Spleen (tissue), 7 donors: ENCODE measurements at regions not wholly inside any gene's neighbourhood (a gene's known extent, or its start where the extent isn't known, plus 50 kb on each side); places are given as distances from the start of the nearest gene placed in this dataset.

Source experiments
- POLR2A ChIP-seq, 3 donors: fragments of 450-650 bp; IDR thresholded peaks; one replicate each; pipeline ENCODE4 v1.5.1; 2017; ENCODE audit warnings: antibody characterized with exemption in 3 of 3, mild to moderate bottlenecking in 1 of 3
- TF ChIP-seq, protein P1 (sequence below), 11 experiments: fragments of 200-600 bp in 7 of 11; fragments of 450-650 bp in 4 of 11; sonication (generic) in 4 of 11; IDR thresholded peaks in 8 of 11; conservative IDR thresholded peaks in 3 of 11; 1 replicate in 7 of 11; 2 replicates in 4 of 11; pipeline versions ENCODE4 v1.4.0 to v1.8.0; 2016 to 2021; ENCODE audit warnings: antibody characterized with exemption in 11 of 11, inconsistent platforms in 4 of 11, mild to moderate bottlenecking in 1 of 11
- donor health status: DM: no; HTN: no; CAD: no; lungs with moderate emphysema.
- donor health status: DM: no; HTN: no; CAD: no.
- donor health status: DM: no; HTN: no; CAD: no.

GRCh38 chr7:45495618-45496017 is 78.5 kb upstream of the ADCY1 start:
- TF ChIP-seq, protein P1, sequence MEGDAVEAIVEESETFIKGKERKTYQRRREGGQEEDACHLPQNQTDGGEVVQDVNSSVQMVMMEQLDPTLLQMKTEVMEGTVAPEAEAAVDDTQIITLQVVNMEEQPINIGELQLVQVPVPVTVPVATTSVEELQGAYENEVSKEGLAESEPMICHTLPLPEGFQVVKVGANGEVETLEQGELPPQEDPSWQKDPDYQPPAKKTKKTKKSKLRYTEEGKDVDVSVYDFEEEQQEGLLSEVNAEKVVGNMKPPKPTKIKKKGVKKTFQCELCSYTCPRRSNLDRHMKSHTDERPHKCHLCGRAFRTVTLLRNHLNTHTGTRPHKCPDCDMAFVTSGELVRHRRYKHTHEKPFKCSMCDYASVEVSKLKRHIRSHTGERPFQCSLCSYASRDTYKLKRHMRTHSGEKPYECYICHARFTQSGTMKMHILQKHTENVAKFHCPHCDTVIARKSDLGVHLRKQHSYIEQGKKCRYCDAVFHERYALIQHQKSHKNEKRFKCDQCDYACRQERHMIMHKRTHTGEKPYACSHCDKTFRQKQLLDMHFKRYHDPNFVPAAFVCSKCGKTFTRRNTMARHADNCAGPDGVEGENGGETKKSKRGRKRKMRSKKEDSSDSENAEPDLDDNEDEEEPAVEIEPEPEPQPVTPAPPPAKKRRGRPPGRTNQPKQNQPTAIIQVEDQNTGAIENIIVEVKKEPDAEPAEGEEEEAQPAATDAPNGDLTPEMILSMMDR (IDR thresholded peaks at IDR 0.05 in 8 of 11, conservative IDR thresholded peaks at IDR 0.05 in 3 of 11) = no peak
- no peak for TF ChIP-seq POLR2A (IDR thresholded peaks at IDR 0.05)
